ENCODE measurements at regions not wholly inside any gene's neighbourhood (a gene's known extent, or its start where the extent isn't known, plus 50 kb on each side); places are given as distances from the start of the nearest gene placed in this dataset.

GRCh38 chr10:4686644-4686996, 139.4 kb upstream of the AKR1E2 start:
- ATAC-seq (ENCODE audit: low read depth in 2 of 2) (no peak), DNase-seq (no peak)
- no peak overlapping the region for H3K27ac Mint-ChIP-seq
- no peaks in the 10 kb centered on the region for H3K36me3 Mint-ChIP-seq
- Histone ChIP-seq H3K4me3 (ENCODE audit: low read depth, low read length) (no peak overlapping the region), H3K4me1 (ENCODE audit: control insufficient read depth, insufficient read depth, low read length, poor library complexity, severe bottlenecking) (no peaks in the 10 kb centered on the region), H3K9me3 (ENCODE audit: control insufficient read depth in 2 of 2, low read length in 2 of 2) (no peaks in the 10 kb centered on the region), H3K27ac (ENCODE audit: insufficient read depth, low read length, poor library complexity, severe bottlenecking) (no peak overlapping the region), H3K27me3 (ENCODE audit: control insufficient read depth, insufficient read depth, low read length) (peaks cover 1% of the 10 kb centered on the region), H3K36me3 (ENCODE audit: control insufficient read depth, insufficient read depth, low read length) (no peaks in the 10 kb centered on the region)
- peaks cover 0 to 11% (median 8%) of the 10 kb centered on the region in 4 donors for H3K4me1 Mint-ChIP-seq
- peaks cover 0 to 2% (median 0%) of the 10 kb centered on the region in 7 donors for H3K9me3 Mint-ChIP-seq
- H3K27me3 Mint-ChIP-seq, result peaks cover 7% of the 10 kb centered on the region
- no peak overlapping the region for H3K4me3 Mint-ChIP-seq

- Mint-ChIP-seq H3K36me3 (no peaks in the 10 kb centered on the region), H3K27me3 (peaks cover 7% of the 10 kb centered on the region), H3K4me1 (peaks cover 0 to 11% (median 8%) of the 10 kb centered on the region in 4 donors), H3K9me3 (peaks cover 0 to 2% (median 0%) of the 10 kb centered on the region in 7 donors), H3K27ac (no peak overlapping the region), H3K4me3 (no peak overlapping the region)
- Histone ChIP-seq H3K27me3 (ENCODE audit: control insufficient read depth, insufficient read depth, low read length) (peaks cover 1% of the 10 kb centered on the region), H3K9me3 (ENCODE audit: control insufficient read depth in 2 of 2, low read length in 2 of 2) (no peaks in the 10 kb centered on the region), H3K4me1 (ENCODE audit: control insufficient read depth, insufficient read depth, low read length, poor library complexity, severe bottlenecking) (no peaks in the 10 kb centered on the region), H3K4me3 (ENCODE audit: low read depth, low read length) (no peak overlapping the region), H3K27ac (ENCODE audit: insufficient read depth, low read length, poor library complexity, severe bottlenecking) (no peak overlapping the region), H3K36me3 (ENCODE audit: control insufficient read depth, insufficient read depth, low read length) (no peaks in the 10 kb centered on the region)
- DNase-seq, result no peak
- no peak for ATAC-seq (ENCODE audit: low read depth in 2 of 2)
Observed at GRCh38 chr10:4685904-4686643, 139.9 kb upstream of the AKR1E2 start.

- Histone ChIP-seq H3K4me1 (ENCODE audit: control insufficient read depth, insufficient read depth, low read length, poor library complexity, severe bottlenecking) (no peaks in the 10 kb centered on the region), H3K9me3 (ENCODE audit: control insufficient read depth in 2 of 2, low read length in 2 of 2) (no peaks in the 10 kb centered on the region), H3K27ac (ENCODE audit: insufficient read depth, low read length, poor library complexity, severe bottlenecking) (no peak overlapping the region), H3K36me3 (ENCODE audit: control insufficient read depth, insufficient read depth, low read length) (no peaks in the 10 kb centered on the region), H3K27me3 (ENCODE audit: control insufficient read depth, insufficient read depth, low read length) (peaks cover 1% of the 10 kb centered on the region), H3K4me3 (ENCODE audit: low read depth, low read length) (no peak overlapping the region)
- no peak for DNase-seq
- H3K4me3 Mint-ChIP-seq, result no peak overlapping the region
- no peak for ATAC-seq (ENCODE audit: low read depth in 2 of 2)
- H3K27me3 Mint-ChIP-seq, result peaks cover 7% of the 10 kb centered on the region
- no peaks in the 10 kb centered on the region for H3K36me3 Mint-ChIP-seq
- peaks cover 0 to 11% (median 8%) of the 10 kb centered on the region in 4 donors for H3K4me1 Mint-ChIP-seq
- no peak overlapping the region for H3K27ac Mint-ChIP-seq
- H3K9me3 Mint-ChIP-seq, result peaks cover 0 to 2% (median 0%) of the 10 kb centered on the region in 7 donors
Observed at GRCh38 chr10:4685491-4685890, 140.5 kb upstream of the AKR1E2 start.

- Histone ChIP-seq H3K9me3 (ENCODE audit: control insufficient read depth in 2 of 2, low read length in 2 of 2) (no peaks in the 10 kb centered on the region), H3K36me3 (ENCODE audit: control insufficient read depth, insufficient read depth, low read length) (no peaks in the 10 kb centered on the region), H3K4me3 (ENCODE audit: low read depth, low read length) (no peak overlapping the region), H3K27ac (ENCODE audit: insufficient read depth, low read length, poor library complexity, severe bottlenecking) (no peak overlapping the region), H3K4me1 (ENCODE audit: control insufficient read depth, insufficient read depth, low read length, poor library complexity, severe bottlenecking) (no peaks in the 10 kb centered on the region), H3K27me3 (ENCODE audit: control insufficient read depth, insufficient read depth, low read length) (peaks cover 1% of the 10 kb centered on the region)
- Mint-ChIP-seq H3K27me3 (peaks cover 7% of the 10 kb centered on the region), H3K36me3 (no peaks in the 10 kb centered on the region), H3K27ac (no peak overlapping the region), H3K4me3 (no peak overlapping the region), H3K4me1 (peaks cover 0 to 11% (median 8%) of the 10 kb centered on the region in 4 donors), H3K9me3 (peaks cover 0 to 2% (median 0%) of the 10 kb centered on the region in 7 donors)
- DNase-seq, result no peak
- no peak for ATAC-seq (ENCODE audit: low read depth in 2 of 2)
Observed at GRCh38 chr10:4684434-4684833, 141.6 kb upstream of the AKR1E2 start.

- Mint-ChIP-seq H3K27ac (no peak overlapping the region), H3K4me3 (no peak overlapping the region)
- peaks cover 1% of the 10 kb centered on the region for H3K27me3 ChIP-seq (ENCODE audit: control insufficient read depth, insufficient read depth, low read length)
Observed at GRCh38 chr10:4683838-4684237, 142.2 kb upstream of the AKR1E2 start.

GRCh38 chr10:4683137-4683536, 142.9 kb upstream of the AKR1E2 start:
- Mint-ChIP-seq H3K4me1 (peaks cover 0 to 10% (median 6%) of the 10 kb centered on the region in 4 donors), H3K36me3 (no peaks in the 10 kb centered on the region), H3K27me3 (peaks cover 7% of the 10 kb centered on the region), H3K27ac (no peak overlapping the region), H3K4me3 (no peak overlapping the region), H3K9me3 (peaks cover 0 to 2% (median 0%) of the 10 kb centered on the region in 7 donors)
- DNase-seq (no peak), ATAC-seq (ENCODE audit: low read depth in 2 of 2) (no peak)
- H3K36me3 ChIP-seq (ENCODE audit: control insufficient read depth, insufficient read depth, low read length), result no peaks in the 10 kb centered on the region
- peaks cover 3% of the 10 kb centered on the region for H3K27me3 ChIP-seq (ENCODE audit: control insufficient read depth, insufficient read depth, low read length)
- H3K27ac ChIP-seq (ENCODE audit: insufficient read depth, low read length, poor library complexity, severe bottlenecking), result no peak overlapping the region
- no peaks in the 10 kb centered on the region for H3K9me3 ChIP-seq (ENCODE audit: control insufficient read depth in 2 of 2, low read length in 2 of 2)
- no peaks in the 10 kb centered on the region for H3K4me1 ChIP-seq (ENCODE audit: control insufficient read depth, insufficient read depth, low read length, poor library complexity, severe bottlenecking)
- no peak overlapping the region for H3K4me3 ChIP-seq (ENCODE audit: low read depth, low read length)

More at GRCh38 chr10:4683838-4684237, 142.2 kb upstream of the AKR1E2 start:
- no peaks in the 10 kb centered on the region for H3K36me3 ChIP-seq (ENCODE audit: control insufficient read depth, insufficient read depth, low read length)
- no peak overlapping the region for H3K27ac ChIP-seq (ENCODE audit: insufficient read depth, low read length, poor library complexity, severe bottlenecking)
- Mint-ChIP-seq H3K9me3 (peaks cover 0 to 2% (median 0%) of the 10 kb centered on the region in 7 donors), H3K27me3 (peaks cover 7% of the 10 kb centered on the region), H3K36me3 (no peaks in the 10 kb centered on the region), H3K4me1 (peaks cover 0 to 11% (median 8%) of the 10 kb centered on the region in 4 donors)
- no peak for ATAC-seq (ENCODE audit: low read depth in 2 of 2)
- no peak for DNase-seq
- no peaks in the 10 kb centered on the region for H3K4me1 ChIP-seq (ENCODE audit: control insufficient read depth, insufficient read depth, low read length, poor library complexity, severe bottlenecking)
- no peaks in the 10 kb centered on the region for H3K9me3 ChIP-seq (ENCODE audit: control insufficient read depth in 2 of 2, low read length in 2 of 2)
- H3K4me3 ChIP-seq (ENCODE audit: low read depth, low read length), result no peak overlapping the region

GRCh38 chr10:4678951-4679671, 146.9 kb upstream of the AKR1E2 start:
- no peaks in the 10 kb centered on the region for H3K4me1 ChIP-seq (ENCODE audit: control insufficient read depth, insufficient read depth, low read length, poor library complexity, severe bottlenecking)
- no peak overlapping the region for H3K4me3 ChIP-seq (ENCODE audit: low read depth, low read length)
- H3K9me3 ChIP-seq (ENCODE audit: control insufficient read depth in 2 of 2, low read length in 2 of 2), result no peaks in the 10 kb centered on the region
- peaks cover 0 to 2% (median 0%) of the 10 kb centered on the region in 7 donors for H3K9me3 Mint-ChIP-seq
- no peaks in the 10 kb centered on the region for H3K36me3 ChIP-seq (ENCODE audit: control insufficient read depth, insufficient read depth, low read length)
- H3K4me3 Mint-ChIP-seq, result no peak overlapping the region
- no peaks in the 10 kb centered on the region for H3K36me3 Mint-ChIP-seq
- H3K27me3 Mint-ChIP-seq, result peaks cover 15% of the 10 kb centered on the region
- no peak overlapping the region for H3K27ac ChIP-seq (ENCODE audit: insufficient read depth, low read length, poor library complexity, severe bottlenecking)
- H3K27ac Mint-ChIP-seq, result no peak overlapping the region
- no peak for ATAC-seq (ENCODE audit: low read depth in 2 of 2)
- DNase-seq, result no peak
- H3K4me1 Mint-ChIP-seq, result no peaks in the 10 kb centered on the region
- H3K27me3 ChIP-seq (ENCODE audit: control insufficient read depth, insufficient read depth, low read length), result peaks cover 6% of the 10 kb centered on the region

Measured in CD4-positive, CD25-positive, alpha-beta regulatory T cell (primary cell).